H1 (cell line): ENCODE measurements at regions not wholly inside any gene's neighbourhood (a gene's known extent, or its start where the extent isn't known, plus 50 kb on each side); places are given as distances from the start of the nearest gene placed in this dataset.

Source experiments
- ATF2 ChIP-seq: IDR thresholded peaks from 2 replicates; pipeline ENCODE4 v1.6.1; 2012; ENCODE audit warnings: low read length, inconsistent platforms
- EGR1 ChIP-seq: IDR thresholded peaks from 2 replicates; pipeline ENCODE4 v1.6.1; 2011; ENCODE audit warnings: low read depth, low read length, borderline replicate concordance
- FOSL1 ChIP-seq: IDR thresholded peaks from 2 replicates; pipeline ENCODE4 v1.6.1; 2011; ENCODE audit warnings: mild to moderate bottlenecking, low read depth, low read length, moderate library complexity; ENCODE audit not compliant: insufficient read depth
- NANOG ChIP-seq: IDR thresholded peaks from 2 replicates; pipeline ENCODE4 v1.6.1; 2011; ENCODE audit warnings: low read length, low read depth, mild to moderate bottlenecking, inconsistent platforms; ENCODE audit not compliant: insufficient read depth, poor library complexity, severe bottlenecking
- POLR2A ChIP-seq, 2 experiments: IDR thresholded peaks; 1 replicate in 1 of 2; 2 replicates in 1 of 2; pipeline ENCODE4 v1.6.1; 2011; ENCODE audit warnings: low read depth in 2 of 2, low read length in 2 of 2, mild to moderate bottlenecking in 2 of 2; ENCODE audit errors: control extremely low read depth in 1 of 2
- POLR2AphosphoS5 ChIP-seq: IDR thresholded peaks from 2 replicates; pipeline ENCODE4 v1.6.1; 2011; ENCODE audit warnings: low read depth, low read length
- SP4 ChIP-seq: IDR thresholded peaks from 2 replicates; pipeline ENCODE4 v1.6.1; 2012; ENCODE audit warnings: low read length, inconsistent platforms
- TBP ChIP-seq: IDR thresholded peaks from 2 replicates; pipeline ENCODE4 v1.6.1; 2011; ENCODE audit warnings: low read depth, low read length, improper control_type of control experiment

GRCh38 chr2:160810406-160810805 is 316.8 kb upstream of the RBMS1 start (continued):
- TF ChIP-seq ATF2 = no peak
- TF ChIP-seq POLR2A (IDR thresholded peaks at IDR 0.05; ENCODE audit: control extremely low read depth in 1 of 2, low read depth in 2 of 2, low read length in 2 of 2) = no peak
- no peak for TF ChIP-seq POLR2AphosphoS5
- TF ChIP-seq TBP = no peak
- no peak for TF ChIP-seq EGR1
- no peak for TF ChIP-seq SP4
- TF ChIP-seq NANOG = no peak
- no peak for TF ChIP-seq FOSL1
